Esophagus squamous epithelium (tissue), 5 donors: ENCODE measurements at regions not wholly inside any gene's neighbourhood (a gene's known extent, or its start where the extent isn't known, plus 50 kb on each side); places are given as distances from the start of the nearest gene placed in this dataset.
"Not testable (repeated sequence)": the region's sequence is repeated elsewhere in the genome, so short reads cannot be mapped to it uniquely, and the experiment has no call there.

Experiments used
- DNase-seq: peaks from one replicate; lab custom pipeline; 2025; lab: John Stamatoyannopoulos, UW
- H3K27ac ChIP-seq, 4 donors: fragments of 200-600 bp; sonication (generic); one replicate each; pipeline ENCODE4 v1.5.1; 2016 to 2019; ENCODE audit warnings: mild to moderate bottlenecking in 1 of 4
- H3K27me3 ChIP-seq, 4 donors: fragments of 200-600 bp; sonication (generic); 1 replicate in 3 of 4; 2 replicates in 1 of 4; pipeline versions ENCODE4 v1.5.1 to v1.6.0; 2017 to 2021; ENCODE audit warnings: antibody characterized with exemption in 1 of 4
- H3K36me3 ChIP-seq, 3 donors: fragments of 200-600 bp; sonication (generic); one replicate each; pipeline ENCODE4 v1.5.1; 2016 to 2019
- H3K4me1 ChIP-seq, 3 donors: fragments of 200-600 bp; sonication (generic); one replicate each; pipeline ENCODE4 v1.5.1; 2017 to 2019
- H3K4me3 ChIP-seq, 4 donors: fragments of 200-600 bp; sonication (generic); 1 replicate in 3 of 4; 2 replicates in 1 of 4; pipeline ENCODE4 v1.5.1; 2016 to 2019; ENCODE audit warnings: mild to moderate bottlenecking in 2 of 4, moderate library complexity in 1 of 4
- H3K9me3 ChIP-seq, 3 donors: fragments of 200-600 bp; sonication (generic); one replicate each; pipeline ENCODE4 v1.5.1; 2016 to 2019
- CTCF ChIP-seq, 6 experiments: fragments of 450-650 bp in 4 of 6; fragments of 200-600 bp in 2 of 6; sonication (generic) in 2 of 6; IDR thresholded peaks; one replicate each; pipeline ENCODE4 v1.5.1; 2016 to 2019; ENCODE audit warnings: antibody characterized with exemption in 6 of 6, mild to moderate bottlenecking in 4 of 6, moderate library complexity in 4 of 6
- POLR2A ChIP-seq, 4 donors: fragments of 450-650 bp; IDR thresholded peaks; one replicate each; pipeline ENCODE4 v1.6.1; 2017; ENCODE audit warnings: antibody characterized with exemption in 4 of 4, mild to moderate bottlenecking in 4 of 4, moderate library complexity in 3 of 4
- WGBS, 2 donors: methylation state at CpG; one replicate each; pipeline ENCODE4 v1.1.5; 2018; 5-methylcytosine and 5-hydroxymethylcytosine counted together
- intact Hi-C: fragments of 100-400 bp; cut with DNase I; formaldehyde crosslinking; loops from one replicate; pipeline ENCODE4 v1.15.0; 2022
- donor health status: DM: yes; HTN: yes; CAD: no.

DNA sequence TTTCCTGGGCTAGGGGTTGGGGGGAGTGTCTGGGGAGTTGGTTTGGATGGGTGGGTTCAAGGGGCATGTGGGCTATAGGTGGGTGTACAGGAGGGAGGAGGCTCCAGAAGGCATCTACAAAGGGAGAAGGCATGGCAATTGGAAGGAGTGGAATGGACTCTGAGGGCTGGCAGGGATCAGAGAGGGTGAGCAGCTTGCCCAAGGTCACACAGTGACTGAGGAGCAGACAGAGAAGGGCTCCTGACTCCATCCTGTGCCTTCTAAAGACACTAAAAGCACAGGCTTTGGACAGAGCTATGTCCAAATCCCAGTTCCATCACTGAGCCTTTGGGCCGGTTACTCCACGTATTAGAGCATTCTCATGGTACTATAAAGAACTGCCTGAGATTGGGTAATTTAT, 151.8 kb downstream of the PTPRU start:
- Histone ChIP-seq H3K4me1 (no peaks in the 10 kb centered on the region), H3K9me3 (no peaks in the 10 kb centered on the region), H3K27me3 (peaks cover 0 to 97% (median 0%) of the 10 kb centered on the region in 4 donors), H3K4me3 (no peak overlapping the region), H3K36me3 (no peaks in the 10 kb centered on the region), H3K27ac (no peak overlapping the region)
- no peak for DNase-seq
- 80 to 96% methylated on average over 1 to 2 of the region's 2 CpGs for WGBS, 2 donors
- intact Hi-C loops, result no loop called here
- TF ChIP-seq CTCF (IDR thresholded peaks at IDR 0.05), result no peak
- no peak for TF ChIP-seq POLR2A (IDR thresholded peaks at IDR 0.05)

- H3K9me3 ChIP-seq, result no peaks in the 10 kb centered on the region
- intact Hi-C loops, result no loop called here
- 70% methylated on average over 3 of the region's 3 CpGs for WGBS, 2 donors
- H3K36me3 ChIP-seq, result no peaks in the 10 kb centered on the region
- DNase-seq, result no peak
- no peak for TF ChIP-seq POLR2A (IDR thresholded peaks at IDR 0.05)
- TF ChIP-seq CTCF (IDR thresholded peaks at IDR 0.05), result no peak
- peaks cover 0 to 99% (median 1%) of the 10 kb centered on the region in 4 donors for H3K27me3 ChIP-seq
- H3K4me3 ChIP-seq, result no peak overlapping the region
- no peaks in the 10 kb centered on the region for H3K4me1 ChIP-seq
- H3K27ac ChIP-seq, result no peak overlapping the region
Observed at GRCh38 chr1:29387210-29387609, 150.9 kb downstream of the PTPRU start.

GRCh38 chr1:29386453-29386852, 150.1 kb downstream of the PTPRU start:
- H3K36me3 ChIP-seq, H3K27ac ChIP-seq, H3K4me1 ChIP-seq, H3K4me3 ChIP-seq, intact Hi-C loops, H3K9me3 ChIP-seq, DNase-seq: not testable (repeated sequence)
- WGBS, 2 donors, result 50 to 90% methylated on average over 1 of the region's 1 CpG
- H3K27me3 ChIP-seq, result peaks cover 0 to 99% (median 1%) of the 10 kb centered on the region in 4 donors

- no peaks in the 10 kb centered on the region for H3K9me3 ChIP-seq
- H3K36me3 ChIP-seq, result no peaks in the 10 kb centered on the region
- H3K27me3 ChIP-seq, result peaks cover 0 to 98% (median 1%) of the 10 kb centered on the region in 4 donors
- TF ChIP-seq POLR2A (IDR thresholded peaks at IDR 0.05) (no peak), CTCF (IDR thresholded peaks at IDR 0.05) (no peak)
- H3K27ac ChIP-seq, result no peak overlapping the region
- WGBS, 2 donors, result 49 to 70% methylated on average over 4 to 5 of the region's 5 CpGs
- no peak for DNase-seq
- intact Hi-C loops, result no loop called here
- H3K4me1 ChIP-seq, result no peaks in the 10 kb centered on the region
- H3K4me3 ChIP-seq, result no peak overlapping the region
Observed at GRCh38 chr1:29385966-29386365, 149.6 kb downstream of the PTPRU start.

- intact Hi-C loops, result no loop called here
- no peak overlapping the region for H3K4me3 ChIP-seq
- no peak overlapping the region for H3K27ac ChIP-seq
- peaks cover 0 to 5% (median 4%) of the 10 kb centered on the region in 3 donors for H3K9me3 ChIP-seq
- H3K4me1 ChIP-seq, result no peaks in the 10 kb centered on the region
- TF ChIP-seq CTCF (IDR thresholded peaks at IDR 0.05) (no peak), POLR2A (IDR thresholded peaks at IDR 0.05) (no peak)
- H3K36me3 ChIP-seq, result no peaks in the 10 kb centered on the region
- no peak for DNase-seq
- peaks cover 0 to 84% (median 1%) of the 10 kb centered on the region in 4 donors for H3K27me3 ChIP-seq
- 39 to 52% methylated on average over 6 to 8 of the region's 9 CpGs for WGBS, 2 donors
Observed at GRCh38 chr1:29384496-29385015, 148.2 kb downstream of the PTPRU start.
